Ishikawa (cell line): ENCODE measurements at regions not wholly inside any gene's neighbourhood (a gene's known extent, or its start where the extent isn't known, plus 50 kb on each side); places are given as distances from the start of the nearest gene placed in this dataset.

Experiments
- CEBPB ChIP-seq: IDR thresholded peaks from 2 replicates; pipeline ENCODE4 v1.6.1; 2012
- CREB1 ChIP-seq: IDR thresholded peaks from 2 replicates; pipeline ENCODE4 v1.6.1; 2012; ENCODE audit warnings: low read depth
- EGR1 ChIP-seq: IDR thresholded peaks from 2 replicates; pipeline ENCODE4 v1.6.1; 2012
- EP300 ChIP-seq: IDR thresholded peaks from 2 replicates; pipeline ENCODE4 v1.6.1; 2012; ENCODE audit warnings: borderline replicate concordance
- FOXM1 ChIP-seq: IDR thresholded peaks from 2 replicates; pipeline ENCODE4 v1.6.1; 2012; ENCODE audit warnings: low read depth, borderline replicate concordance
- MAX ChIP-seq: IDR thresholded peaks from 2 replicates; pipeline ENCODE4 v1.6.1; 2012
- NFIC ChIP-seq: IDR thresholded peaks from 2 replicates; pipeline ENCODE4 v1.6.1; 2012
- RAD21 ChIP-seq: IDR thresholded peaks from 2 replicates; pipeline ENCODE4 v1.6.1; 2012; ENCODE audit warnings: low read depth
- REST ChIP-seq: IDR thresholded peaks from 2 replicates; pipeline ENCODE4 v1.6.1; 2012; ENCODE audit warnings: low read depth, mild to moderate bottlenecking
- TAF1 ChIP-seq: IDR thresholded peaks from 2 replicates; pipeline ENCODE4 v1.6.1; 2012; ENCODE audit warnings: low read depth, mild to moderate bottlenecking
- TCF12 ChIP-seq: IDR thresholded peaks from 2 replicates; pipeline ENCODE4 v1.6.1; 2012; ENCODE audit warnings: low read depth
- TEAD4 ChIP-seq: IDR thresholded peaks from 2 replicates; pipeline ENCODE4 v1.6.1; 2012
- USF1 ChIP-seq: IDR thresholded peaks from 2 replicates; pipeline ENCODE4 v1.6.1; 2012
- YY1 ChIP-seq: IDR thresholded peaks from 2 replicates; pipeline ENCODE4 v1.6.1; 2012; ENCODE audit warnings: low read depth
- ZBTB7A ChIP-seq: IDR thresholded peaks from 2 replicates; pipeline ENCODE4 v1.6.1; 2012; ENCODE audit warnings: low read depth

GRCh38 chr2:217035967-217036366 lies 176.1 kb upstream of the TNP1 start:
- TF ChIP-seq EP300, result no peak
- no peak for TF ChIP-seq EGR1
- TF ChIP-seq TEAD4, result no peak
- TF ChIP-seq RAD21, result no peak
- TF ChIP-seq REST, result no peak
- no peak for TF ChIP-seq NFIC
- TF ChIP-seq YY1, result no peak
- no peak for TF ChIP-seq CREB1
- no peak for TF ChIP-seq CEBPB
- no peak for TF ChIP-seq ZBTB7A
- TF ChIP-seq MAX, result no peak
- TF ChIP-seq TCF12, result no peak

GRCh38 chr2:217033186-217033585 lies 173.3 kb upstream of the TNP1 start:
- TF ChIP-seq NFIC, result no peak
- no peak for TF ChIP-seq TEAD4
- no peak for TF ChIP-seq CREB1
- no peak for TF ChIP-seq ZBTB7A
- no peak for TF ChIP-seq MAX
- TF ChIP-seq YY1, result no peak
- TF ChIP-seq CEBPB, result no peak
- TF ChIP-seq TAF1, result no peak
- no peak for TF ChIP-seq RAD21
- no peak for TF ChIP-seq REST
- no peak for TF ChIP-seq USF1
- TF ChIP-seq FOXM1, result no peak
- no peak for TF ChIP-seq EGR1
- TF ChIP-seq EP300, result no peak
- no peak for TF ChIP-seq TCF12

- TF ChIP-seq TAF1, result no peak
These were observed 171.6 kb upstream of the TNP1 start for GRCh38 chr2:217031445-217031844.

- TF ChIP-seq TAF1, result no peak
- TF ChIP-seq CEBPB, result no peak
- TF ChIP-seq REST, result no peak
- TF ChIP-seq CREB1, result no peak
- TF ChIP-seq YY1, result no peak
- no peak for TF ChIP-seq MAX
- TF ChIP-seq EP300, result no peak
- TF ChIP-seq RAD21, result no peak
- TF ChIP-seq TEAD4, result no peak
- no peak for TF ChIP-seq ZBTB7A
- TF ChIP-seq USF1, result no peak
- no peak for TF ChIP-seq EGR1
- no peak for TF ChIP-seq FOXM1
- TF ChIP-seq NFIC, result no peak
- TF ChIP-seq TCF12, result no peak
These were observed 170.2 kb upstream of the TNP1 start for GRCh38 chr2:217030081-217030480.
